ENCODE measurements at regions not wholly inside any gene's neighbourhood (a gene's known extent, or its start where the extent isn't known, plus 50 kb on each side); places are given as distances from the start of the nearest gene placed in this dataset.
"Not testable (repeated sequence)": the region's sequence is repeated elsewhere in the genome, so short reads cannot be mapped to it uniquely, and the experiment has no call there.

- no peak for DNase-seq (ENCODE audit: low spot score)
These were observed 147.4 kb downstream of the CYP26A1 start for GRCh38 chr10:93221171-93221496.

DNA sequence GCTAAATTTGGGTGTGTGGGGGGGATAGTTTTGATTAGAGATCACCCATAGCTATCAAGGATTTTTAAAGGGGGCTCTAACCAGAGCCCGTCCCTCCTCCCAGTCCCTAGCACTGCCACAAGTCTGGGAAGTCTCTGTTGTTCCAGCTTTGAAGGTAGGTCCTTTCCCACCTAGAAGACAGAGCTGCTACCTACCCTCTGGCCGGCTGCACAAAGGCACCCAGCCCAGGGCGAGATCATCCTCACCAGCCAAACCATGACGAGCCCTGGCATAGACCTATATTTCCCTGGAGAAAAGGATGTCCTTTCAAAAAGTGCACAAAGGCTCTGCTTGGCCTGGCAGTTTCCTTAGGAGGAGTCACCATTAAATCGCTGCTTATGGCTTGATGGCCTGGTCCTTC, 147.8 kb downstream of the CYP26A1 start:
- DNase-seq (ENCODE audit: low spot score) = no peak

DNA sequence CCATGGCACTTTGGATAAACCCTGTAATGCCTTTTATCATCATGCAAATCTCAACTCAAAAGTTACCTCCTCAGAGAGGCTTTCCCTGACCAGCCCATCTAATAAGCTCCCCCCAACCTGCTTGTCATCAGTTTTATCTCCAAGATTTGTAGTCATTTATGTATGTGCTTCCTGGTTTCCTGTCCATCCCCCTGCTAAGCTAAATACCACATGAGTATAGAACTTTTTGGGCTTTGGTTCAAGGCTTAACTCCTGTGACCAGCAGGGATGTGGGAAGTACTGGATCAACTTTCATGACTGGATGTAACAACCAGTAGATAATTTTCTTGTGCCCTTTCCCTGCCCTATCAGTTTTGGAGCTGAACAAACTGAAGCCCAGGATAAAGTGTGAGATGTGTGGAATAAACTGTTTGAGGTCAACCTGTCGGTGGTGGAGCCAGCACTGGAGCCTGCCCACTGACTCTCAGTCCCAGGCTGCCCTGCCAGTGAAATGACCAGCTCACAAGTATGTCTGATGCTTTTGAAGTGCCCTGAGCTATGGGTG, 148.6 kb downstream of the CYP26A1 start:
- no peak for DNase-seq (ENCODE audit: low spot score)

GRCh38 chr10:93222876-93223275, 149.2 kb downstream of the CYP26A1 start:
- DNase-seq (ENCODE audit: low spot score) = no peak

- DNase-seq (ENCODE audit: low spot score) = no peak
These were observed 149.6 kb downstream of the CYP26A1 start for GRCh38 chr10:93223336-93223735.

DNA sequence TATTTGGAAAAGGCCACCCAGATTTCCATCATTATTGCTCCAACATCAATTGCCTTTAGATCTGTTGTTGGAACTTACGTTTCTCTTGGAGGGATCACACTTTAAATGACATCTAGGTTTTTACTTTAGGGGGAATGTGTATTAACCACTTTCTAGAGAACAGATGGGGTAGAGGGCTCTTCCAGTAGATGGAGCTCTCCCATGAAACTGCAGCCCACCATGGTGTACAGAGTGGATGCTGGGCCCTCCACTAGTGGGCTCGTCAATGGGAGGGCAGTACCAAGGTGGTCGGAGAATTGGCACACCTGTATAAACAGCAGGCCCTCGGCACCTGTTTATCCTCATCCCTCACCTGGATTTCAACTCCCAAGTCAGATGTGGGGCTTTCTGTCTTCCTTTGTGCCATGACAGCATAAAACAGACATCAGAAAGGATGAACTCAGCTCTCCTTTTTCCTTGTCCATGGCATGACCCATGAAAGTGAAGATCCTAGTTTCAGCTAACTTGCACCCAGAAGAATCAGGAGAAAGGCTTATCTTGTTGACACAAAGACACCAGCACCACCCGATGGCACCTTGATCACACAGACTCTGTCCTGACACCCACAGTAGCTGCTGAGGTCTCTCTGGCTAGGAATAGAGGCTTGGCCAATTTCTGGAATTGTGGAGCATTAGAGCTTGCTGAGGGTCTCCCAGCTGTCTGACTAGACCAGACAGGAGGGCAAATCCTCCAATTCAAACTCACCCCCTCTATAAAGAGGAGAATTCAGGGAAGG, 150.5 kb downstream of the CYP26A1 start:
- no peak for DNase-seq (ENCODE audit: low spot score)

DNA sequence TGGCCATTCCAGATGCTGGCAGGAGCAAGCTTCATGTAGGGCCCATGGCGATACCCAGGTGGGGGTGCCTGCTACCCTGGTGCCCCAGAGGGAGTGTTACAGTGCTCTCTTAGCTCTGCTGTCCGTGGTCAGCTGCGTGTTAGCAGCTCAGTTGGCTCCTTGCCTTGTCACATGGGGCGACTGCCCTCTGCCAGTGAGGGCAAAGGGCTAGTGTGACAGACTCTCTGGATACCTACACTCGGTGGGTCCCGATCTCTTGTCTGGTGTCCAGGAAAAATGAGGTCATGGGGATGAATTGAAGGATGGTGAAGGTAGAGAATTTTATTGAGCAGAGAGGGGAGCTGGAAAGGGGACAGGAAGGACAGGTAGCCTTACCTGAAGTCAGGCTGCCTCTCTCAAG, 152.2 kb downstream of the CYP26A1 start:
- DNase-seq (ENCODE audit: low spot score) = no peak

DNA sequence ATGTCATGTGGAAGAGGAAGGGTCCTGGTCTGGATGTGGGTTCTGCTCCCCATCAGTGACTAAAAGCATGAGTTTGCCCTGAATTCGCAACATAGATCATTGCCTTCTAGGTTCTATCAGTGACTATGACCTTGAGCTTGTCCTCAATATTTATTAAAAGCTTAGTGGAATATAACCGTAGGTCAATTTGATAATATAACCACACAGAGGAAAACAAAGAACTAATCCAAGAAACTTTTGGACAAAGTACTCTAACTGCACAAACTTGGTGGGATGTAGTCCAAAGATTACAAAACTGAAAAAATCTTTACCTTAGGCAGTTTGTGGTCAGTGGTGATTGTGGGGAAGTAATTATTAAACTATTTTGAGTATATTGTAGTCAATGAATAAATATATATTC, 152.9 kb downstream of the CYP26A1 start:
- DNase-seq (ENCODE audit: low spot score) = no peak

GRCh38 chr10:93230596-93230995, 156.9 kb downstream of the CYP26A1 start:
- not testable (repeated sequence) for DNase-seq (ENCODE audit: low spot score)

GRCh38 chr10:93232159-93232558, 158.5 kb downstream of the CYP26A1 start:
- not testable (repeated sequence) for DNase-seq (ENCODE audit: low spot score)

GRCh38 chr10:93234940-93235339, 161.2 kb downstream of the CYP26A1 start:
- not testable (repeated sequence) for DNase-seq (ENCODE audit: low spot score)

DNA sequence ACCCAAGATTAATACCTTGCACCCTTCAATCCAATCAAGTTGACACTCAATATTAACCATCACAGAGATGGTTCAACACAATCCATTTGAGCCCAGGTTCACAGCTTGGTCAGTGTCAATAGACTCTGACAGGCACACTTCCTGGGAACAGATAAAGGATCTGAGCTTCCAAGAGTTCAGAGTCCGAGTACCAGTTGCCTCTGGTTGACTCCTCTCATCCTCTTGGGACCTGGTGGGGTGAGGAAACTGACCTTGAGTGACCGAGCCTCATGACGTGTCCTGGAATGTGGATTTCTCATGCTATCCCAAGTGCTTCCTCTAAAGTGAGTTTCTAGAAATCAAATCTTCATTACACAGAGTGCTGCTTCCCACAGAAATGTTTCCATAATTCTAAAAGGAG, 162.0 kb downstream of the CYP26A1 start:
- peak; percentile 83 for DNase-seq (ENCODE audit: low spot score)

DNA sequence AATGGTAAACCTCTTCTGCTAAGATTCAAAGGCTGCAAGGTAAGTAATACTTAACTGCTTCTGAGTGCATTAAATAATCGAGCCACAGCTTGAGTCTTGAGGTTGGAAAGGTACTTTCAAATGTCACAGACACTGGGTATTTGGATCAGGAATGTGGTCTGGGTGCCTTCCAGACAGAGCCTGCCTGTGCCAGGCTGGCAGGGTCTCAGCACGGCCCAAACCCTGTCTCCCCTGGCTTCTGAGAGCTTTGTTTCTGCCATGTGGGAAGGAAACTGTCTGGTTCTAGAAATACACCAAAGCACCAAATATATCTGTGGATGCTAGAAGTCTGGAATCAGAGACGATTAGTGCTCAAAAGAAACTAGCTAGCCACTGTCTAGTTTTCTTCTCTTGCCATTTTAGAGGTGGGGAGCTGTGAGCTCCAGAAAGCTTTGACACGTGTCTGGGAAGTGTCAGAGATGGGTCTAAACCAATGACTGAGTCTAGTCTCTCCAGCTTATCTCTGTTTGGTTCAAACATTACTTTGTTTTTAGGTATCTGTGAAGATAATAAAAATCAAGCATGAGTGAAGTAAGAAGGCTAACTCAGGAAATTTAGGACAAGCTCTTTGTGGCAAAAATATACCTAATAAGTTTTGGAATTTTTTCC, 162.8 kb downstream of the CYP26A1 start:
- DNase-seq (ENCODE audit: low spot score) = no peak

DNA sequence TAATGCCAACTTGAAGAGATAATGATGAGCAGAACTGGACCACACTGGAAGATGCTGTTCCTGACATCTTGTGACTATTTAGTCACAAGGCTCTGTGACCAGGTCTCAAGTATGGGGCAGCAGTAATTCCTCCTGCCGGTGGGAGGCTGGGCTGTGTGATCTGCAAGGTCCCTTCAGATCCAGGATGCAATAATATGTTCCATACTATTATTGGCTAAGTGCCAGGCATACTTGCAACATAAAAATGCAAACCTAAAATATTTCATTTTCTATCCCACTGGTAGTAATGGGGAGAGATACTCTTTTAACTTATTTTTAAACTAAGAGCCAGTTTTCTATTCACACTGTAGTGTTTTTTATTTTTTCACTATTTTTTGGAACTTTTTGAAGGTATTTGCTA, 171.5 kb downstream of the CYP26A1 start:
- no peak for DNase-seq (ENCODE audit: low spot score)

DNA sequence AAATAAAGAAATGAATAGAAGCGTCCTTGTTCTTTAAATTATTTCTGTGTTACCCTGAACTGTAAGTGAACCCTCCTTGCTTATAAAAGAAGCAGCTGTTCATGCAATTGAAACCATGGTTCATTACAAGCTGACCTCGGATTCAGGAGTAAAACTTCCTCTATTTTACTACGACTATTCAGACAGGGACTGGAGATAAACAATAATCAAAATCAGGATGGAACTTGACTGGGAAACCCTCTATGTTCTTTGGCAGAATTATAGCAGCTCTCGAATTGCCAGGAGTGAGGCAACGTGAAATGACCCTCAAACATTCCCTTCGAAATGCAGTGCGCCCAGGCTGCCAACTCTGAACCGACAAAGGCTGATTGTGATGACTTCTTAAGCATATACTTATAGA, 172.1 kb downstream of the CYP26A1 start:
- no peak for DNase-seq (ENCODE audit: low spot score)

- no peak for DNase-seq (ENCODE audit: low spot score)
These were observed 175.0 kb downstream of the CYP26A1 start for GRCh38 chr10:93248583-93249227.

DNA sequence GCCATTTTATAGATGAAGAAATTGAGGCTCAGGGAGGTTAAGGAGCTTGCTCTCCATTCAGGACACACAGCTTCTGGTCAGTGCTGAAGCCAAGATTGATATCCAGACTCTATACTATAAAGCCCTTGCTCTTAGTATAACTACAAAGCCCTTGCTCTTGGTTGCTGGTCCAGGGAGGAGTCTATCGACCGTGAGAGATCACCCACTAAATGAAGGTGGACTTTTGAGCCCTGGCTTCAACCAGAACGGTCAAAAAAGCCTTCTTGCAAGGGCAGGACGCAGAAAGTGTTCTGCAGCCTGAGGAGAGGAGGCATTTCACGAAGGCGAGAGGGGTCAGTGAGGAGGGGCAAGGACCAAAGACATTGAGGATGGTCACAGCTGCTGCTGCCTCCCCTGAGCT, 176.3 kb downstream of the CYP26A1 start:
- DNase-seq (ENCODE audit: low spot score) = no peak

DNA sequence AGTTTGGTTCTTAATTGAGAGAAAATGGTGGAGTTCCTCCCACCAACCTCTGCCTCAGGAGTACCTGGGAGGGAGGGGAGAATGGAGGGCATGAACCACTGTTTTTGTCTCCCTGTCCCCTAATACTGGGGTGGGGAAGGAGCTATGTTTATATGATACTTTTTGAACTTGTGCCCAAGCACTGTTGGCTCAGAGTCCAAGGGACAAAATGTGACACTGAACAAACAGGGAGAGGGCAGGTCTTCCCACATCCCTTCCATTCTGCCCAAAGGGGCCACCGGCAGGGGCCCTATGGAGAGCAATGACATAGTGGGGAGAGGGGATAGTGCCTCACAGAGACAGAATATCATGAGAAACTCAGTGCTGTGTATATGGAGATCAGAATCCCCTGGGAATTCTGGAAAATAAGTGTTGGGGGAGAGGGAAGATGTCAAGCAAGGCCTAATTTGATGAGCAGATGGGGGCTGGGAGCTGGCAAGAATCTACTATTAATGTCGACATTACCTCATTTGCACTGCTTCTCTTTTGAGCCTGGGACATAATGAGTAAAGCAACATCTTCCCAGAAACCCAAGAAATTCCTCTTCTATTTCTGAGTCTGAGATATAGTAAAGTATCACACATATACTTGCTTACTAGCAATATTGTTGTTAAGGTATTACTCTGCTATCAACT, 180.6 kb downstream of the CYP26A1 start:
- DNase-seq (ENCODE audit: low spot score) = no peak

DNA sequence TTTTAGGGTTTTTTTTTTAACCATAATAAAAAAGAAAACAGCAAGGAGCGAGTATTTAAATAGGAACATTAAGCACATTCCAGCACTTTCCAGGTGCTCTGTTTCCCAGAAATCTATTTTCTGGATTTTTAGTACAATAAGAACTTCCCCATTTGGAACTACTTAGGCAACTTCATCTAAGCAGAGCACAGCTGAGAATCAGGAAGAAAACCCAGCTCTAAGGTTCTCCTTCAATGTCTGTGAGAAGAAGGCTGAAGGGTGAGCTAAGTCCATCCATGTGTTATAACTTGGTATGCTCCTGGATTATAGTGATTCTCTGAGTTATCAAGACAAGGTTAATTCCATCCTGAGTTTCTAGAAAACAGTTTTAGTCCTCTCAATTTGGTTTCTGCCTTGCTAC, 181.9 kb downstream of the CYP26A1 start:
- DNase-seq (ENCODE audit: low spot score) = no peak

All from GM03348 (cell line).